ENCODE measurements at regions not wholly inside any gene's neighbourhood (a gene's known extent, or its start where the extent isn't known, plus 50 kb on each side); places are given as distances from the start of the nearest gene placed in this dataset.
"Not testable (repeated sequence)": the region's sequence is repeated elsewhere in the genome, so short reads cannot be mapped to it uniquely, and the experiment has no call there.

DNA sequence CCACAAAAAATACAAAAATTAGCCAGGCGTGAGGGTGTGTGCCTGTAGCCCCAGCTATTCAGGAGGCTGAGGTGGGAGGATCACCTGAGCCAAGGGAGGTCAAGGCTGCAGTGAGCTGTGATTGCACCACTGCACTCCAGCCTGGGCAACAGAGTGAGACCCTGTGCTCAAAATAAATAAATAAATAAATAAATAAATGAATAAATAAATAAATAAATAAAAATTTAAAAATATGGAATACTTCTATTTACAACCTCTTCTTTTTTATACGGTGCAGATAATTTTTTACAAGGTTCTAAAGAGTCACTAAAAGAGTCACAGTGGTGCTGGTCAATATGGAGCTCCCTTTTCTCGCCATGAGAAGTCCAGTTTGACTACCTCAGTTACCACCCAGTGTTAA lies 265.4 kb upstream of the AGAP1 start:
- TF ChIP-seq BHLHE40 (IDR thresholded peaks at IDR 0.05; ENCODE audit: borderline replicate concordance); SP1 (IDR thresholded peaks at IDR 0.05); ARNT (IDR thresholded peaks at IDR 0.05); FOXA1 (IDR thresholded peaks at IDR 0.05); NFRKB (IDR thresholded peaks at IDR 0.05); FOXM1 (IDR thresholded peaks at IDR 0.05; ENCODE audit: borderline replicate concordance); FOXK2 (IDR thresholded peaks at IDR 0.05); HDGF (IDR thresholded peaks at IDR 0.05; ENCODE audit: borderline replicate concordance): not testable (repeated sequence)

Measured in HEK293T (cell line).